ENCODE measurements at regions not wholly inside any gene's neighbourhood (a gene's known extent, or its start where the extent isn't known, plus 50 kb on each side); places are given as distances from the start of the nearest gene placed in this dataset.

- TF ChIP-seq CTCF (IDR thresholded peaks at IDR 0.05), result no peak
- TF ChIP-seq MAX (CRISPR knock-in tag; IDR thresholded peaks at IDR 0.05), result no peak
- no peak for TF ChIP-seq E2F4 (CRISPR knock-in tag; IDR thresholded peaks at IDR 0.05; ENCODE audit: borderline replicate concordance, low read depth)
- TF ChIP-seq SP1 (CRISPR knock-in tag; conservative IDR thresholded peaks at IDR 0.05), result no peak
- TF ChIP-seq FOXP4 (CRISPR knock-in tag; IDR thresholded peaks at IDR 0.05), result no peak
Measured at GRCh38 chr6:1200409-1201101, 111.3 kb upstream of the FOXQ1 start.
